SK-N-SH (cell line): ENCODE measurements at regions not wholly inside any gene's neighbourhood (a gene's known extent, or its start where the extent isn't known, plus 50 kb on each side); places are given as distances from the start of the nearest gene placed in this dataset.

Source experiments
- CTCF ChIA-PET: fragments of 300-600, 350-600 bp; formaldehyde crosslinking; extraction: SDS; loops from one replicate; lab custom pipeline; 2021; lab: Yijun Ruan, JAX
- POLR2A ChIA-PET: fragments of 350-600 bp; sonication (Branson Sonifier 250); formaldehyde crosslinking; extraction: SDS; loops from one replicate; lab custom pipeline; 2020; ENCODE audit warnings: antibody characterized with exemption, inconsistent platforms; lab: Yijun Ruan, JAX
- DNase-seq: peaks from one replicate; pipeline ENCODE4 v3.0.0; 2012
- H2AFZ ChIP-seq: fragments of 200-600 bp; sonication (generic); 2 replicates; pipeline ENCODE4 v1.8.1; 2016; ENCODE audit warnings: antibody characterized with exemption, mild to moderate bottlenecking, low read depth
- H3F3A ChIP-seq: fragments of 200-600 bp; sonication (generic); replicated peaks from 2 replicates; pipeline ENCODE3; 2016; ENCODE audit warnings: antibody characterized with exemption, mild to moderate bottlenecking; ENCODE audit not compliant: insufficient read depth
- H3K27ac ChIP-seq, 2 experiments: fragments of 200-500 bp in 1 of 2; fragments of 200-600 bp in 1 of 2; sonication (Bioruptor generic) in 1 of 2; sonication (generic), shearing (Covaris generic) in 1 of 2; 2 replicates each; pipeline versions ENCODE4 v1.5.1 to v1.6.1; 2014 to 2016; ENCODE audit warnings: low read depth in 2 of 2, inconsistent platforms in 1 of 2, low read length in 1 of 2, mild to moderate bottlenecking in 1 of 2, mixed read lengths in 1 of 2
- H3K27me3 ChIP-seq: fragments of 200-600 bp; sonication (generic), shearing (Covaris generic); 2 replicates; pipeline ENCODE4 v1.6.1; 2016; ENCODE audit warnings: mixed run types; ENCODE audit not compliant: insufficient read depth
- H3K36me3 ChIP-seq, 2 experiments: fragments of 200-500 bp in 1 of 2; fragments of 200-600 bp in 1 of 2; sonication (Bioruptor generic) in 1 of 2; sonication (generic) in 1 of 2; replicated peaks in 1 of 2; 2 replicates each; pipeline versions ENCODE3 to v1.5.1; 2014 to 2016; ENCODE audit warnings: low read length in 1 of 2, mild to moderate bottlenecking in 1 of 2; ENCODE audit not compliant: insufficient read depth in 2 of 2, control insufficient read depth in 1 of 2
- H3K4me1 ChIP-seq, 2 experiments: fragments of 200-500 bp in 1 of 2; fragments of 200-600 bp in 1 of 2; sonication (Bioruptor generic) in 1 of 2; sonication (generic), shearing (Covaris generic) in 1 of 2; 2 replicates each; pipeline versions ENCODE4 v1.5.1 to v1.6.1; 2014 to 2016; ENCODE audit warnings: low read depth in 1 of 2, low read length in 1 of 2, mixed run types in 1 of 2; ENCODE audit not compliant: insufficient read depth in 2 of 2, control insufficient read depth in 1 of 2
- H3K4me2 ChIP-seq: fragments of 200-600 bp; sonication (generic), shearing (Covaris generic); 2 replicates; pipeline ENCODE4 v1.6.1; 2017; ENCODE audit warnings: mixed run types
- H3K4me3 ChIP-seq, 2 experiments: fragments of 200-500 bp in 1 of 2; fragments of 200-600 bp in 1 of 2; sonication (Bioruptor generic) in 1 of 2; sonication (generic), shearing (Covaris generic) in 1 of 2; 2 replicates each; pipeline versions ENCODE4 v1.5.1 to v1.8.1; 2014 to 2016; ENCODE audit warnings: low read depth in 2 of 2, inconsistent platforms in 1 of 2, low read length in 1 of 2, mild to moderate bottlenecking in 1 of 2, mixed read lengths in 1 of 2, moderate library complexity in 1 of 2
- H3K79me2 ChIP-seq: fragments of 200-600 bp; sonication (generic); 2 replicates; pipeline ENCODE4 v1.8.1; 2017; ENCODE audit warnings: mild to moderate bottlenecking; ENCODE audit not compliant: insufficient read depth
- H3K9ac ChIP-seq: fragments of 200-600 bp; sonication (generic); 2 replicates; pipeline ENCODE4 v1.6.1; 2017; ENCODE audit warnings: mixed run types
- H3K9me2 ChIP-seq: fragments of 200-600 bp; sonication (generic); 2 replicates; pipeline ENCODE4 v1.6.1; 2017; ENCODE audit warnings: mixed run types
- H3K9me3 ChIP-seq: fragments of 200-600 bp; sonication (generic); 2 replicates; pipeline ENCODE4 v1.6.1; 2017; ENCODE audit warnings: mixed run types, mild to moderate bottlenecking, moderate library complexity
- H4K20me1 ChIP-seq: fragments of 200-600 bp; sonication (generic); 2 replicates; pipeline ENCODE4 v1.6.1; 2017; ENCODE audit warnings: mild to moderate bottlenecking, mixed run types; ENCODE audit not compliant: insufficient read depth
- ELF1 ChIP-seq: IDR thresholded peaks from 2 replicates; pipeline ENCODE4 v1.4.0; 2012
- EZH2phosphoT487 ChIP-seq: fragments of 200-600 bp; sonication (generic); IDR thresholded peaks from 2 replicates; pipeline ENCODE4 v1.6.1; 2017; ENCODE audit warnings: low read depth, mixed run types, mild to moderate bottlenecking, antibody characterized with exemption, moderate library complexity, borderline replicate concordance
- FOXJ3 ChIP-seq: sonication (generic); formaldehyde crosslinking; IDR thresholded peaks from 2 replicates; pipeline ENCODE4 v1.5.1; 2020; ENCODE audit warnings: mild to moderate bottlenecking, missing genetic modification reagents
- NFIC ChIP-seq: IDR thresholded peaks from 2 replicates; pipeline ENCODE4 v1.4.0; 2012; ENCODE audit warnings: borderline replicate concordance
- NRF1 ChIP-seq: IDR thresholded peaks from 2 replicates; pipeline ENCODE4 v1.6.1; 2012; ENCODE audit warnings: low read depth, mild to moderate bottlenecking, low read length
- RAD21 ChIP-seq: IDR thresholded peaks from 2 replicates; pipeline ENCODE4 v1.6.1; 2012; ENCODE audit warnings: mild to moderate bottlenecking, low read length
- RCOR1 ChIP-seq: fragments of 150-350 bp; IDR thresholded peaks from 2 replicates; pipeline ENCODE4 v1.6.1; 2017; ENCODE audit warnings: antibody characterized with exemption, low read length
- RFX5 ChIP-seq: IDR thresholded peaks from 2 replicates; pipeline ENCODE4 v1.6.1; 2012; ENCODE audit warnings: mild to moderate bottlenecking, improper control_type of control experiment, low read length
- TEAD4 ChIP-seq: IDR thresholded peaks from 2 replicates; pipeline ENCODE4 v1.4.0; 2012; ENCODE audit warnings: mild to moderate bottlenecking, borderline replicate concordance; ENCODE audit not compliant: insufficient read depth
- YY1 ChIP-seq: IDR thresholded peaks from 2 replicates; pipeline ENCODE4 v1.4.0; 2012; ENCODE audit warnings: low read depth, mild to moderate bottlenecking
- WGBS: methylation state at CpG from one replicate; pipeline ENCODE4 v1.1.6; 2017; ENCODE audit warnings: low lambda C conversion rate; 5-methylcytosine and 5-hydroxymethylcytosine counted together
- TF ChIP-seq, protein P1 (sequence below): IDR thresholded peaks from 2 replicates; pipeline ENCODE4; 2012
- TF ChIP-seq, protein P2 (sequence below): fragments of 150-350 bp; IDR thresholded peaks from 2 replicates; pipeline ENCODE4 v1.6.1; 2017; ENCODE audit warnings: antibody characterized with exemption, low read length, low read depth, borderline replicate concordance
- TF ChIP-seq, protein P3 (sequence below): IDR thresholded peaks from 2 replicates; pipeline ENCODE4 v1.6.1; 2012; ENCODE audit warnings: mild to moderate bottlenecking, low read depth, low read length, moderate library complexity
- TF ChIP-seq, protein P4 (sequence below): IDR thresholded peaks from 2 replicates; pipeline ENCODE4 v1.4.0; 2012; ENCODE audit warnings: low read depth
- TF ChIP-seq, protein P5 (sequence below): IDR thresholded peaks from 2 replicates; pipeline ENCODE4 v1.4.0; 2012; ENCODE audit warnings: low read depth, borderline replicate concordance
- TF ChIP-seq, protein P6 (sequence below): IDR thresholded peaks from 2 replicates; pipeline ENCODE4 v1.4.0; 2012; ENCODE audit warnings: low read depth, borderline replicate concordance
- TF ChIP-seq, protein P7 (sequence below): fragments of 200-600 bp; sonication (generic); IDR thresholded peaks from 2 replicates; pipeline ENCODE4 v1.6.1; 2017; ENCODE audit warnings: antibody characterized with exemption, mild to moderate bottlenecking, moderate library complexity

DNA sequence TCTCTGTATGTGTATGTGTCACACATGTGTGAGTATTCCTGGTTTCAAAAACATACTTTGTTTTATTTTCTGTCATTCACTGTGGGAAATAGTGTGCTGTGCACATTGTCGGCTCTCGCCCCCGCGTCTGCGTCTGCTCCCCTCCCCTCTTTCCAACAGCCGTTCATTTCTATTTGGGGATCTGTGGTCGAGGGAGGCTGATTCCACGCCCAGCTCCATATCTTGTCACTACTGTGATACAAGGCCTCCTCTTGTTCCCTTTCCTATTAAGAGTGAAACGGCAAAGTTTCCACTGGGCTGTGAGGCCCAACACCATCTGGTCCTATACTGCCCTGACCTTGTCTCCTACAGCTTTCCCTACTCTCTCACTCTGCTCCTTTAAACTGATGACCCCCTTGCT lies 172.5 kb upstream of the LRIG1 start (continued):
- TF ChIP-seq, protein P1, sequence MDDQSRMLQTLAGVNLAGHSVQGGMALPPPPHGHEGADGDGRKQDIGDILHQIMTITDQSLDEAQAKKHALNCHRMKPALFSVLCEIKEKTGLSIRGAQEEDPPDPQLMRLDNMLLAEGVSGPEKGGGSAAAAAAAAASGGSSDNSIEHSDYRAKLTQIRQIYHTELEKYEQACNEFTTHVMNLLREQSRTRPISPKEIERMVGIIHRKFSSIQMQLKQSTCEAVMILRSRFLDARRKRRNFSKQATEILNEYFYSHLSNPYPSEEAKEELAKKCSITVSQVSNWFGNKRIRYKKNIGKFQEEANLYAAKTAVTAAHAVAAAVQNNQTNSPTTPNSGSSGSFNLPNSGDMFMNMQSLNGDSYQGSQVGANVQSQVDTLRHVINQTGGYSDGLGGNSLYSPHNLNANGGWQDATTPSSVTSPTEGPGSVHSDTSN = no peak
- no peak for TF ChIP-seq YY1
- no peak for TF ChIP-seq EZH2phosphoT487
- TF ChIP-seq, protein P2, sequence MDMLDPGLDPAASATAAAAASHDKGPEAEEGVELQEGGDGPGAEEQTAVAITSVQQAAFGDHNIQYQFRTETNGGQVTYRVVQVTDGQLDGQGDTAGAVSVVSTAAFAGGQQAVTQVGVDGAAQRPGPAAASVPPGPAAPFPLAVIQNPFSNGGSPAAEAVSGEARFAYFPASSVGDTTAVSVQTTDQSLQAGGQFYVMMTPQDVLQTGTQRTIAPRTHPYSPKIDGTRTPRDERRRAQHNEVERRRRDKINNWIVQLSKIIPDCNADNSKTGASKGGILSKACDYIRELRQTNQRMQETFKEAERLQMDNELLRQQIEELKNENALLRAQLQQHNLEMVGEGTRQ = no peak

DNA sequence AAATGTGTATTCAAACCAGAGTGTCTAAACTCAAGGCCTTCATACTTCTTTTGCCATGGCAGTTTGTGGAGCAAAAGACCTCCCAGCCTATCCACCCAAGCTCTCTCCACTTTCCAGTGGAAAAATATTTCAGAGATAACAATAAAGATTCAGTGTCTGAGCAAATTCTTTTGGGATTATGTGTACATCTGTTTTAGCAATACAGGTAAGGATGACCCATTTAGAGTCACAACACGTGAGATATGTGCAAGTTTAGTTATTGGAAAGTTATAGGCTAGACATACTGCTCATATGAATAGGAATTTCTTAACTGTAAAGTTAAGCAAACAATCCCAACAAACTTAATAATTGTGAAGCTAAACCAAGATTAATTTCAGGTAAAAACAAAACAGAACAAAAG lies 174.5 kb upstream of the LRIG1 start:
- H3K9ac ChIP-seq = no peak overlapping the region
- H3K9me2 ChIP-seq = no peaks in the 10 kb centered on the region
- ChIA-PET CTCF (no interaction called here), POLR2A (no interaction called here)
- H3K36me3 ChIP-seq = no peaks in the 10 kb centered on the region
- TF ChIP-seq RFX5 (no peak), TEAD4 (no peak), NRF1 (no peak), RAD21 (no peak), NFIC (no peak), RCOR1 (no peak), FOXJ3 (no peak), ELF1 (no peak)
- TF ChIP-seq, protein P3, sequence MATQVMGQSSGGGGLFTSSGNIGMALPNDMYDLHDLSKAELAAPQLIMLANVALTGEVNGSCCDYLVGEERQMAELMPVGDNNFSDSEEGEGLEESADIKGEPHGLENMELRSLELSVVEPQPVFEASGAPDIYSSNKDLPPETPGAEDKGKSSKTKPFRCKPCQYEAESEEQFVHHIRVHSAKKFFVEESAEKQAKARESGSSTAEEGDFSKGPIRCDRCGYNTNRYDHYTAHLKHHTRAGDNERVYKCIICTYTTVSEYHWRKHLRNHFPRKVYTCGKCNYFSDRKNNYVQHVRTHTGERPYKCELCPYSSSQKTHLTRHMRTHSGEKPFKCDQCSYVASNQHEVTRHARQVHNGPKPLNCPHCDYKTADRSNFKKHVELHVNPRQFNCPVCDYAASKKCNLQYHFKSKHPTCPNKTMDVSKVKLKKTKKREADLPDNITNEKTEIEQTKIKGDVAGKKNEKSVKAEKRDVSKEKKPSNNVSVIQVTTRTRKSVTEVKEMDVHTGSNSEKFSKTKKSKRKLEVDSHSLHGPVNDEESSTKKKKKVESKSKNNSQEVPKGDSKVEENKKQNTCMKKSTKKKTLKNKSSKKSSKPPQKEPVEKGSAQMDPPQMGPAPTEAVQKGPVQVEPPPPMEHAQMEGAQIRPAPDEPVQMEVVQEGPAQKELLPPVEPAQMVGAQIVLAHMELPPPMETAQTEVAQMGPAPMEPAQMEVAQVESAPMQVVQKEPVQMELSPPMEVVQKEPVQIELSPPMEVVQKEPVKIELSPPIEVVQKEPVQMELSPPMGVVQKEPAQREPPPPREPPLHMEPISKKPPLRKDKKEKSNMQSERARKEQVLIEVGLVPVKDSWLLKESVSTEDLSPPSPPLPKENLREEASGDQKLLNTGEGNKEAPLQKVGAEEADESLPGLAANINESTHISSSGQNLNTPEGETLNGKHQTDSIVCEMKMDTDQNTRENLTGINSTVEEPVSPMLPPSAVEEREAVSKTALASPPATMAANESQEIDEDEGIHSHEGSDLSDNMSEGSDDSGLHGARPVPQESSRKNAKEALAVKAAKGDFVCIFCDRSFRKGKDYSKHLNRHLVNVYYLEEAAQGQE = no peak
- TF ChIP-seq, protein P4, sequence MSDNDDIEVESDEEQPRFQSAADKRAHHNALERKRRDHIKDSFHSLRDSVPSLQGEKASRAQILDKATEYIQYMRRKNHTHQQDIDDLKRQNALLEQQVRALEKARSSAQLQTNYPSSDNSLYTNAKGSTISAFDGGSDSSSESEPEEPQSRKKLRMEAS = no peak
- TF ChIP-seq, protein P5, sequence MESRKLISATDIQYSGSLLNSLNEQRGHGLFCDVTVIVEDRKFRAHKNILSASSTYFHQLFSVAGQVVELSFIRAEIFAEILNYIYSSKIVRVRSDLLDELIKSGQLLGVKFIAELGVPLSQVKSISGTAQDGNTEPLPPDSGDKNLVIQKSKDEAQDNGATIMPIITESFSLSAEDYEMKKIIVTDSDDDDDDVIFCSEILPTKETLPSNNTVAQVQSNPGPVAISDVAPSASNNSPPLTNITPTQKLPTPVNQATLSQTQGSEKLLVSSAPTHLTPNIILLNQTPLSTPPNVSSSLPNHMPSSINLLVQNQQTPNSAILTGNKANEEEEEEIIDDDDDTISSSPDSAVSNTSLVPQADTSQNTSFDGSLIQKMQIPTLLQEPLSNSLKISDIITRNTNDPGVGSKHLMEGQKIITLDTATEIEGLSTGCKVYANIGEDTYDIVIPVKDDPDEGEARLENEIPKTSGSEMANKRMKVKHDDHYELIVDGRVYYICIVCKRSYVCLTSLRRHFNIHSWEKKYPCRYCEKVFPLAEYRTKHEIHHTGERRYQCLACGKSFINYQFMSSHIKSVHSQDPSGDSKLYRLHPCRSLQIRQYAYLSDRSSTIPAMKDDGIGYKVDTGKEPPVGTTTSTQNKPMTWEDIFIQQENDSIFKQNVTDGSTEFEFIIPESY = no peak
- TF ChIP-seq, protein P6, sequence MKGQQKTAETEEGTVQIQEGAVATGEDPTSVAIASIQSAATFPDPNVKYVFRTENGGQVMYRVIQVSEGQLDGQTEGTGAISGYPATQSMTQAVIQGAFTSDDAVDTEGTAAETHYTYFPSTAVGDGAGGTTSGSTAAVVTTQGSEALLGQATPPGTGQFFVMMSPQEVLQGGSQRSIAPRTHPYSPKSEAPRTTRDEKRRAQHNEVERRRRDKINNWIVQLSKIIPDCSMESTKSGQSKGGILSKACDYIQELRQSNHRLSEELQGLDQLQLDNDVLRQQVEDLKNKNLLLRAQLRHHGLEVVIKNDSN = no peak
- TF ChIP-seq, protein P7, sequence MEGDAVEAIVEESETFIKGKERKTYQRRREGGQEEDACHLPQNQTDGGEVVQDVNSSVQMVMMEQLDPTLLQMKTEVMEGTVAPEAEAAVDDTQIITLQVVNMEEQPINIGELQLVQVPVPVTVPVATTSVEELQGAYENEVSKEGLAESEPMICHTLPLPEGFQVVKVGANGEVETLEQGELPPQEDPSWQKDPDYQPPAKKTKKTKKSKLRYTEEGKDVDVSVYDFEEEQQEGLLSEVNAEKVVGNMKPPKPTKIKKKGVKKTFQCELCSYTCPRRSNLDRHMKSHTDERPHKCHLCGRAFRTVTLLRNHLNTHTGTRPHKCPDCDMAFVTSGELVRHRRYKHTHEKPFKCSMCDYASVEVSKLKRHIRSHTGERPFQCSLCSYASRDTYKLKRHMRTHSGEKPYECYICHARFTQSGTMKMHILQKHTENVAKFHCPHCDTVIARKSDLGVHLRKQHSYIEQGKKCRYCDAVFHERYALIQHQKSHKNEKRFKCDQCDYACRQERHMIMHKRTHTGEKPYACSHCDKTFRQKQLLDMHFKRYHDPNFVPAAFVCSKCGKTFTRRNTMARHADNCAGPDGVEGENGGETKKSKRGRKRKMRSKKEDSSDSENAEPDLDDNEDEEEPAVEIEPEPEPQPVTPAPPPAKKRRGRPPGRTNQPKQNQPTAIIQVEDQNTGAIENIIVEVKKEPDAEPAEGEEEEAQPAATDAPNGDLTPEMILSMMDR = no peak
- H3K79me2 ChIP-seq = no peaks in the 10 kb centered on the region
- no peak overlapping the region for H3K27ac ChIP-seq
- no peak for DNase-seq
- no peak overlapping the region for H2AFZ ChIP-seq
- 4% methylated on average over 1 of the region's 1 CpG for WGBS
- H3K4me2 ChIP-seq = no peak overlapping the region
- no peaks in the 10 kb centered on the region for H3K9me3 ChIP-seq
- H4K20me1 ChIP-seq = no peaks in the 10 kb centered on the region
- H3K4me1 ChIP-seq = no peaks in the 10 kb centered on the region
- no peaks in the 10 kb centered on the region for H3F3A ChIP-seq
- H3K4me3 ChIP-seq = no peak overlapping the region
- H3K27me3 ChIP-seq = no peaks in the 10 kb centered on the region
